A673 (cell line): ENCODE measurements at regions not wholly inside any gene's neighbourhood (a gene's known extent, or its start where the extent isn't known, plus 50 kb on each side); places are given as distances from the start of the nearest gene placed in this dataset.

Source experiments
- CTCF ChIP-seq: fragments of 300-800, 200-600 bp; sonication (generic); conservative IDR thresholded peaks from 2 replicates; pipeline ENCODE4 v1.5.1; 2017; ENCODE audit warnings: low read depth, mild to moderate bottlenecking, antibody characterized with exemption, low read length, moderate library complexity, mixed read lengths
- EZH2 ChIP-seq: fragments of 200-600 bp; sonication (generic); IDR thresholded peaks from 2 replicates; pipeline ENCODE4 v1.6.1; 2017; ENCODE audit warnings: borderline replicate concordance, low read depth, mild to moderate bottlenecking, mixed read lengths, antibody characterized with exemption, low read length; ENCODE audit not compliant: poor library complexity, severe bottlenecking

GRCh38 chr16:59920054-59920453 lies 1185.9 kb upstream of the GOT2 start:
- TF ChIP-seq EZH2 (no peak), CTCF (no peak)
